Hepatocyte (in vitro differentiated cells): ENCODE measurements at regions not wholly inside any gene's neighbourhood (a gene's known extent, or its start where the extent isn't known, plus 50 kb on each side); places are given as distances from the start of the nearest gene placed in this dataset.

Experiments
- DNase-seq: peaks from one replicate; pipeline ENCODE4 v3.0.0-alpha.2; 2016; ENCODE audit warnings: low spot score
- H2AFZ ChIP-seq: fragments of 200-600 bp; sonication (generic); 2 replicates; pipeline ENCODE4 v1.6.0; 2016; ENCODE audit warnings: antibody characterized with exemption, mild to moderate bottlenecking
- H3K27ac ChIP-seq: fragments of 200-600 bp; sonication (generic); 2 replicates; pipeline ENCODE4 v1.5.1; 2016; ENCODE audit warnings: mild to moderate bottlenecking
- H3K27me3 ChIP-seq: fragments of 200-600 bp; sonication (generic); 2 replicates; pipeline ENCODE4 v1.6.1; 2016
- H3K36me3 ChIP-seq: fragments of 200-600 bp; sonication (generic); replicated peaks from 2 replicates; pipeline ENCODE4 v1.5.1; 2016; ENCODE audit warnings: low read depth; ENCODE audit not compliant: insufficient read depth
- H3K4me1 ChIP-seq: fragments of 200-600 bp; sonication (generic); 2 replicates; pipeline ENCODE4 v1.5.1; 2016; ENCODE audit warnings: mild to moderate bottlenecking, moderate library complexity; ENCODE audit not compliant: insufficient read depth
- H3K4me2 ChIP-seq: fragments of 200-600 bp; sonication (generic); 2 replicates; pipeline ENCODE4 v1.6.0; 2016
- H3K4me3 ChIP-seq: fragments of 200-600 bp; sonication (generic); 2 replicates; pipeline ENCODE4 v1.5.1; 2016; ENCODE audit warnings: mild to moderate bottlenecking
- H3K79me2 ChIP-seq: fragments of 200-600 bp; sonication (generic); 2 replicates; pipeline ENCODE4 v1.6.0; 2017; ENCODE audit warnings: mild to moderate bottlenecking
- H3K9me2 ChIP-seq: fragments of 200-600 bp; sonication (generic); replicated peaks from 2 replicates; pipeline ENCODE4 v1.6.0; 2017; ENCODE audit warnings: mild to moderate bottlenecking; ENCODE audit not compliant: insufficient read depth
- H3K9me3 ChIP-seq: fragments of 200-600 bp; sonication (generic); 2 replicates; pipeline ENCODE4 v1.5.1; 2016; ENCODE audit warnings: low read depth, mild to moderate bottlenecking
- H4K20me1 ChIP-seq: fragments of 200-600 bp; sonication (generic); 2 replicates; pipeline ENCODE4 v1.6.0; 2016; ENCODE audit warnings: mild to moderate bottlenecking; ENCODE audit not compliant: insufficient read depth, poor library complexity, severe bottlenecking
- CTCF ChIP-seq: fragments of 200-600 bp; sonication (generic); IDR thresholded peaks from 2 replicates; pipeline ENCODE4 v1.5.1; 2016; ENCODE audit warnings: antibody characterized with exemption, mild to moderate bottlenecking; ENCODE audit not compliant: poor library complexity
- EZH2 ChIP-seq: fragments of 200-600 bp; sonication (generic); IDR thresholded peaks from 2 replicates; pipeline ENCODE4 v1.6.1; 2016; ENCODE audit warnings: antibody characterized with exemption, mild to moderate bottlenecking, borderline replicate concordance
- EZH2phosphoT487 ChIP-seq: fragments of 200-600 bp; sonication (generic); IDR thresholded peaks from one replicate; pipeline ENCODE4 v1.6.1; 2018; ENCODE audit warnings: antibody characterized with exemption, mild to moderate bottlenecking, low read depth, moderate library complexity; ENCODE audit not compliant: unreplicated experiment, severe bottlenecking
- WGBS: methylation state at CpG from one replicate; pipeline ENCODE4 v1.1.6; 2016; ENCODE audit warnings: low lambda C conversion rate; ENCODE audit errors: missing lambda C conversion rate; 5-methylcytosine and 5-hydroxymethylcytosine counted together

- TF ChIP-seq CTCF (no peak), EZH2phosphoT487 (no peak), EZH2 (no peak)
Observed at GRCh38 chr17:69729944-69730343, 315.4 kb downstream of the MAP2K6 start.

GRCh38 chr17:69732272-69732918 lies 317.9 kb downstream of the MAP2K6 start:
- Histone ChIP-seq H2AFZ (no peak overlapping the region), H3K9me2 (no peaks in the 10 kb centered on the region), H4K20me1 (no peaks in the 10 kb centered on the region), H3K27ac (no peak overlapping the region), H3K4me1 (peaks cover 7% of the 10 kb centered on the region), H3K79me2 (no peaks in the 10 kb centered on the region), H3K27me3 (no peaks in the 10 kb centered on the region), H3K4me3 (no peak overlapping the region), H3K36me3 (no peaks in the 10 kb centered on the region), H3K4me2 (no peak overlapping the region), H3K9me3 (no peaks in the 10 kb centered on the region)
- no peak for DNase-seq
- 67% methylated on average over 3 of the region's 3 CpGs for WGBS
- TF ChIP-seq EZH2, result no peak
- TF ChIP-seq EZH2phosphoT487, result no peak
- TF ChIP-seq CTCF, result no peak

More at GRCh38 chr17:69729944-69730343, 315.4 kb downstream of the MAP2K6 start:
- Histone ChIP-seq H3K9me2 (no peaks in the 10 kb centered on the region), H3K9me3 (no peaks in the 10 kb centered on the region), H3K27me3 (no peaks in the 10 kb centered on the region), H2AFZ (no peak overlapping the region), H3K4me3 (no peak overlapping the region), H3K79me2 (no peaks in the 10 kb centered on the region), H3K4me2 (no peak overlapping the region), H3K4me1 (peaks cover 7% of the 10 kb centered on the region), H3K36me3 (no peaks in the 10 kb centered on the region), H4K20me1 (no peaks in the 10 kb centered on the region), H3K27ac (no peak overlapping the region)
- no peak for DNase-seq

- H3K9me2 ChIP-seq, result no peaks in the 10 kb centered on the region
- 63% methylated on average over 3 of the region's 3 CpGs for WGBS
- no peak overlapping the region for H2AFZ ChIP-seq
- no peak overlapping the region for H3K4me2 ChIP-seq
- DNase-seq, result peak; percentile 43
- no peaks in the 10 kb centered on the region for H3K79me2 ChIP-seq
- H3K27ac ChIP-seq, result no peak overlapping the region
- H3K36me3 ChIP-seq, result no peaks in the 10 kb centered on the region
- TF ChIP-seq EZH2phosphoT487, result no peak
- no peak for TF ChIP-seq CTCF
- TF ChIP-seq EZH2, result no peak
- H3K4me1 ChIP-seq, result peaks cover 7% of the 10 kb centered on the region
- H3K27me3 ChIP-seq, result no peaks in the 10 kb centered on the region
- no peaks in the 10 kb centered on the region for H3K9me3 ChIP-seq
- H3K4me3 ChIP-seq, result no peak overlapping the region
- no peaks in the 10 kb centered on the region for H4K20me1 ChIP-seq
Observed at GRCh38 chr17:69733171-69734012, 318.9 kb downstream of the MAP2K6 start.
